Fibroblast of pulmonary artery (primary cell): ENCODE measurements at regions not wholly inside any gene's neighbourhood (a gene's known extent, or its start where the extent isn't known, plus 50 kb on each side); places are given as distances from the start of the nearest gene placed in this dataset.

Experiments
- DNase-seq: peaks from one replicate; pipeline ENCODE4 v3.0.0-alpha.2; 2010; ENCODE audit warnings: low read depth
- H3K4me3 ChIP-seq: replicated peaks from 2 replicates; pipeline ENCODE4 v1.5.1; 2011; ENCODE audit warnings: low read depth, mild to moderate bottlenecking, control low read depth, low read length, moderate library complexity
- TF ChIP-seq, protein P1 (sequence below): IDR thresholded peaks from 2 replicates; pipeline ENCODE4 v1.5.1; 2011; ENCODE audit warnings: mild to moderate bottlenecking, control low read depth, low read length, inconsistent platforms; ENCODE audit errors: missing control alignments

DNA sequence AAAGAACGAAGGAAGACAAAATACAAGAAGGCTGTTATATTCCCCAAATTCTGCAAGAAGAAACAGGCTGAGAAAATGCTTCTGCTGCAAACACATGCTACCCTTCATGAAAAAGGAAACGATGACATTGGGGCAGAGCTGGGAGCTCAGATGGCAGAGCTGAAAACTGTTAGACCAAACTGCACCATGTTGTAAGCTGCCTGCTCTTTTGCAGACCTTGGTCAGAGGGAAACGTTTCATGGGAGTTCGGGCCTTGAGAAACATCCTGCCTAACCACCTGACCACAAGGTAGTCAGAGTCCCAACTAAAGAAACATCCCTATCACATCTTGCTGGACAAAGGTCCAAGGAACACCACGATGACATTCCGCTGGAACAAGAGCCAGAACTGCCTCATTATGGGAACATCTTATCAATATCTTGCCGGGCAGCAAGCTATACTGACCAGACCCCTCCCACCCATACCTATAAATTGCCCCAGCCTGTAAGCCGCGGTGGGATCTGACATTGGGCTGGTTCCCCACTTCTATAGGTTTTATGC, 110.7 kb upstream of the CTSC start:
- TF ChIP-seq, protein P1, sequence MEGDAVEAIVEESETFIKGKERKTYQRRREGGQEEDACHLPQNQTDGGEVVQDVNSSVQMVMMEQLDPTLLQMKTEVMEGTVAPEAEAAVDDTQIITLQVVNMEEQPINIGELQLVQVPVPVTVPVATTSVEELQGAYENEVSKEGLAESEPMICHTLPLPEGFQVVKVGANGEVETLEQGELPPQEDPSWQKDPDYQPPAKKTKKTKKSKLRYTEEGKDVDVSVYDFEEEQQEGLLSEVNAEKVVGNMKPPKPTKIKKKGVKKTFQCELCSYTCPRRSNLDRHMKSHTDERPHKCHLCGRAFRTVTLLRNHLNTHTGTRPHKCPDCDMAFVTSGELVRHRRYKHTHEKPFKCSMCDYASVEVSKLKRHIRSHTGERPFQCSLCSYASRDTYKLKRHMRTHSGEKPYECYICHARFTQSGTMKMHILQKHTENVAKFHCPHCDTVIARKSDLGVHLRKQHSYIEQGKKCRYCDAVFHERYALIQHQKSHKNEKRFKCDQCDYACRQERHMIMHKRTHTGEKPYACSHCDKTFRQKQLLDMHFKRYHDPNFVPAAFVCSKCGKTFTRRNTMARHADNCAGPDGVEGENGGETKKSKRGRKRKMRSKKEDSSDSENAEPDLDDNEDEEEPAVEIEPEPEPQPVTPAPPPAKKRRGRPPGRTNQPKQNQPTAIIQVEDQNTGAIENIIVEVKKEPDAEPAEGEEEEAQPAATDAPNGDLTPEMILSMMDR: no peak
- no peak overlapping the region for H3K4me3 ChIP-seq
- DNase-seq: no peak

DNA sequence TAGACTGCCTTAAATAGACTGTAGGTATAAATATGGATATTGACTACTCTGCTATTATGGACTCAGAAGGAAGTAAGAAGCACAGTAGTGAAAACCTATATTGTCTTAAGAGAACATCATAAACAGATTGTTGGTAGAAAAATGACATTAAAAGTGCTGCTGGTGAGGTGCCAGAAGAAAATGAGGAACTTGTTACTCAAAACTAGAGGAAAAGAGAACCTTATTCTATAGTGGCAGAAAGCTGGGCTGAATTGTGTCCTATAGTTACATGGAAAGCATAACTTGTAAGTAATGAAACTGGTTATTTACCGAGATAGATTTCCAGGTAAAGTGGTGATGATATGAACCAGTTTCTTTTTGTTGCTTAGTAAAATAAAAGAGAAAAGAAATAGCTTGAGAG, 109.7 kb upstream of the CTSC start:
- DNase-seq: no peak
- TF ChIP-seq, protein P1: no peak
- H3K4me3 ChIP-seq: no peak overlapping the region

DNA sequence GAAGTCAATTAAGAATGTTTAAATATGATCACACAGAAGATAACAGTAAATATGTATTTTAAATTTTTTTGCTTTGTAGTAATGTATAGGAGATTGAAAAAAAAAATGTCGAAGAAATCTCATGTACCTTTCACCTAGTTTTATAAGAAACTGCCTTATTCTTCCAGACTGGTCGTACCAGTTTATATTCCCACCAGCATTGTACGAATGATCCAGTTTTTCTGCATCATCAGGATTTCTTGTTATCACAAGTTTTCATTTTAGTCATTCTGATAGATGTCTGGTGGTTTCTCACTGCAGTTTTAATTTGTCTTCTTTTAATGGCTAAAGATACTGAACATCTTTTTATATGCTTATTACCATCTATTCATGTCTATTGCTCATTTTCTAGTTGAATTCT, 101.8 kb upstream of the CTSC start:
- no peak for DNase-seq

DNA sequence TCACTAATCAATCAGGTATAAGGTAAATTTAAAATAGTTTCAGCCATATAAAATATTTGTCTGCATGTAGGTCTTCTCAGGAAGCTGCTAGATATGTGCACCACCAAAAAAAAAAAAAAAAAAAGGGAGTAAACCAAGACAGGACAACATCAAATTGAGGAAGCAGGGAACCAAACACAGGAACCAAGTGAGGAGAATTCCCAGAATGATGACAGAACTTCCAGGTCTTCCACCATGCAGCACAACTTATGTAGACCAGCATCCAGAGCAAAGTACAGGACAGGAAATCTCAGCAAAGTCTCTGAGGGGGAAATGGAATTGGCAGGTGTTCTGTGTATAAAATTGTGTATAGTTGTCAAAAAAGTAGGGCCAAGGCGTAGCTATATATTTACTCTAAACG, 101.2 kb upstream of the CTSC start:
- TF ChIP-seq, protein P1: no peak
- no peak overlapping the region for H3K4me3 ChIP-seq
- no peak for DNase-seq

More for the DNA sequence above, 101.8 kb upstream of the CTSC start:
- no peak overlapping the region for H3K4me3 ChIP-seq
- TF ChIP-seq, protein P1: no peak

DNA sequence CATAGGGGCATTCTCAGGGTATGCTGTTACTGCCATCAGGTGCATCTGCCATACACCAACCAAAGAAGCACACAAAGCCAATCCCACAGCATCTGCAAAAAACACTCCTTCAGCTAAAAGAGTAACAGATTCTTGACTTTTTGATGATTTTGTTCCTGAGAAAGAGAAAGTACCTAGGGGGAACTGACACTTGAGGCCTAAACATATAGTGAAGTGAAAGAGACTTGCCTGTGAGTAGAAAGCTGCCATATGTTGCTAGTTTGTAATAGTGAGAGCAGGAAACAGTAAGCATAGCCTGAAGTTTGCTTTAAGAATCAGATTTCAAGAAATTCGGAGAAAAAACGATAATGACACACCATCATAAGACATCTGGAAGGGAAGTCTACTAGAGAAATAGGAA, 97.9 kb upstream of the CTSC start:
- DNase-seq: no peak
- TF ChIP-seq, protein P1: no peak
- H3K4me3 ChIP-seq: no peak overlapping the region

DNA sequence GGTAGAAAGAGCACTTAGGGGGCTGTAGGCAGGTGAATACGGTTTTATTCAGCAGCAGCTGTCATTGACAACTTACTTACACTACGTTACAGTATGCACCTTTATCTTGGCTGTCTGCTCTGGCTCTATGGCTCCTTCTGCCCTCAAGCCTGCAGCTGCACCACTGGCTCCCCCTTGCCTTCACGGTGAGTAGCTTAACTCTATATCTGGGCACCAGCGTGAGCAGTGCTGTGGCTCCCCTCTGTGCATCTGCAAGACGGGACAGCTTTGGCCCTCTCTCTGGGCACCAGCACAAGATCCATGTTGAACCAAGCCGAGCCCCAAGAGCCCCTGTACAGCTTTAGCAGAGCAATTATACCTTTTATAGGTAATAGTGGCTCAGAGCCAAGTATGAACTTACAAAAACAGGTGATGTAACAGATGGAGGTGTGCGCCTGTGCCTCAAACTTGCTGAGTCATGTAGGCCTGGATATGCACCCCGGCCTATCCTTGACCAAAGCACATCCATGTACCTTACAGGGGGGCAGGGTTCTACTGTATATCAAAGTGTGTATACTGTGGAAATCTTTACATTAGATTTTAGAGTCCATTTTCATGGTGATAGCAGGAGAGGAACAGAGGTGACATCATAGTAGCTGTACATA, 96.9 kb upstream of the CTSC start:
- H3K4me3 ChIP-seq: no peak overlapping the region
- TF ChIP-seq, protein P1: no peak
- DNase-seq: no peak
